ENCODE measurements at regions not wholly inside any gene's neighbourhood (a gene's known extent, or its start where the extent isn't known, plus 50 kb on each side); places are given as distances from the start of the nearest gene placed in this dataset.

- no TSS peak for BruUV-seq (replicated peaks)
- ChIA-PET CTCF (interaction anchor here (0.7 kb wide), 1 partner anchor 66 kb away, joined by 6 read pairs; no protein-coding TSS in a partner anchor), POLR2A (ENCODE audit: low non-redundant PET) (no interaction called here)
- Histone ChIP-seq H3K4me3 (ENCODE audit: low read depth, low read length, poor library complexity, severe bottlenecking) (no peak overlapping the region), H3K27ac (ENCODE audit: low read depth, low read length, poor library complexity, severe bottlenecking) (peak overlapping the region; percentile 88), H3K36me3 (ENCODE audit: insufficient read depth, low read length, poor library complexity, severe bottlenecking) (no peaks in the 10 kb centered on the region), H3K4me1 (ENCODE audit: insufficient read depth, low read length, poor library complexity, severe bottlenecking) (peaks cover 10% of the 10 kb centered on the region), H3K27me3 (replicated peaks; ENCODE audit: insufficient read depth, low read depth, low read length, poor library complexity) (no peaks in the 10 kb centered on the region), H3K9me3 (ENCODE audit: low read depth, low read length, poor library complexity, severe bottlenecking) (peaks cover 9% of the 10 kb centered on the region)
- peak; percentile 55 for DNase-seq (ENCODE audit: low spot score)
- intact Hi-C loops (cut with micrococcal nuclease; ENCODE audit: unreplicated experiment), result loop anchor here (1.0 to 5.0 kb wide), 3 partner anchors 66 to 402 kb away; partner anchors contain the start of gene NTNG1
- no peak for TF ChIP-seq EZH2 (IDR thresholded peaks at IDR 0.05; ENCODE audit: borderline replicate concordance, low read depth, low read length, poor library complexity, severe bottlenecking)
Observed at GRCh38 chr1:106861110-106861509, 195.4 kb upstream of the PRMT6 start.

DNA sequence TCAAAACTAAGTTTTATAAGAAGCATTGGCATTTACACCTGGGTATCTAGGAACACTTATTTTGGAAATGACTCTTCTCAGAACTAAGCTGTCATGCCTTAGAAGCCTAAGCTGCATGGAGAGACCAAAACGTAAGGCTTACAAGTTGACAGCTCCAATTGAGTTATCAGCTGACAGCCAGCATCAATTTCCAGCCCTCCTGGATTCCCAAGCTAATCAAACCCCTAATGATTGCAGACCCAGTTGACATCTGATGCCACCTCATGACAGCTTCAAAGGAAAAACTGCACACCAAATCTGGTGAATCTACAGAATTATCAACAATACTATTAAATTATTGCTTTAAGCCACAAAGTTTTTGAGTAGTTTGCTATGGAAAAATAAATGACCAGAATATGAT, 187.6 kb upstream of the PRMT6 start:
- peaks cover 18% of the 10 kb centered on the region for H3K9me3 ChIP-seq (ENCODE audit: low read depth, low read length, poor library complexity, severe bottlenecking)
- H3K36me3 ChIP-seq (ENCODE audit: insufficient read depth, low read length, poor library complexity, severe bottlenecking), result no peaks in the 10 kb centered on the region
- no peak for DNase-seq (ENCODE audit: low spot score)
- ChIA-PET CTCF (no interaction called here), POLR2A (ENCODE audit: low non-redundant PET) (no interaction called here)
- H3K4me1 ChIP-seq (ENCODE audit: insufficient read depth, low read length, poor library complexity, severe bottlenecking), result no peaks in the 10 kb centered on the region
- BruUV-seq (replicated peaks), result no TSS peak
- no peak for TF ChIP-seq EZH2 (IDR thresholded peaks at IDR 0.05; ENCODE audit: borderline replicate concordance, low read depth, low read length, poor library complexity, severe bottlenecking)
- TF ChIP-seq, protein P1, sequence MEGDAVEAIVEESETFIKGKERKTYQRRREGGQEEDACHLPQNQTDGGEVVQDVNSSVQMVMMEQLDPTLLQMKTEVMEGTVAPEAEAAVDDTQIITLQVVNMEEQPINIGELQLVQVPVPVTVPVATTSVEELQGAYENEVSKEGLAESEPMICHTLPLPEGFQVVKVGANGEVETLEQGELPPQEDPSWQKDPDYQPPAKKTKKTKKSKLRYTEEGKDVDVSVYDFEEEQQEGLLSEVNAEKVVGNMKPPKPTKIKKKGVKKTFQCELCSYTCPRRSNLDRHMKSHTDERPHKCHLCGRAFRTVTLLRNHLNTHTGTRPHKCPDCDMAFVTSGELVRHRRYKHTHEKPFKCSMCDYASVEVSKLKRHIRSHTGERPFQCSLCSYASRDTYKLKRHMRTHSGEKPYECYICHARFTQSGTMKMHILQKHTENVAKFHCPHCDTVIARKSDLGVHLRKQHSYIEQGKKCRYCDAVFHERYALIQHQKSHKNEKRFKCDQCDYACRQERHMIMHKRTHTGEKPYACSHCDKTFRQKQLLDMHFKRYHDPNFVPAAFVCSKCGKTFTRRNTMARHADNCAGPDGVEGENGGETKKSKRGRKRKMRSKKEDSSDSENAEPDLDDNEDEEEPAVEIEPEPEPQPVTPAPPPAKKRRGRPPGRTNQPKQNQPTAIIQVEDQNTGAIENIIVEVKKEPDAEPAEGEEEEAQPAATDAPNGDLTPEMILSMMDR (conservative IDR thresholded peaks at IDR 0.05; ENCODE audit: low read depth, low read length), result no peak
- no peak overlapping the region for H3K27ac ChIP-seq (ENCODE audit: low read depth, low read length, poor library complexity, severe bottlenecking)
- no peaks in the 10 kb centered on the region for H3K27me3 ChIP-seq (replicated peaks; ENCODE audit: insufficient read depth, low read depth, low read length, poor library complexity)
- intact Hi-C loops (cut with micrococcal nuclease; ENCODE audit: unreplicated experiment), result no loop called here
- no peak overlapping the region for H3K4me3 ChIP-seq (ENCODE audit: low read depth, low read length, poor library complexity, severe bottlenecking)

DNA sequence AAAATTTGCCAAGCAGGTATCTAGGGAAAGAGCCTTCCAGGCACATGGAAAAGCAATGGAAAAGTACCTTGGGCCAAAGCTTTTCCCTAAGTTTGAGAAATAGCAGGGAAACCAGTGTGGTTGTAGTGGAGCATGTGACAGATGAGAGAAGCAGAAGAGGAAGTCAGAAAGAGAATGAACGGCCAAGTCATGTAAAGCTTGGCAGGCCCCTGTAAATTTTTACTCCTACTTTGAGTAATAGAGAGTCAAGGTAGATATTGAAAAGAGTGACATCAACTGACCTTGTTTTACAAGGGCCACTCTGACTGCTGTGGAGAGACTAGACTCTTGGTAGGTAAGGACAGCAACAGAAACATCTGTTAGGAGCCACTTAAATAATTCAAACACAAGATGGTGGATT, 180.9 kb upstream of the PRMT6 start:
- Histone ChIP-seq H3K27me3 (replicated peaks; ENCODE audit: insufficient read depth, low read depth, low read length, poor library complexity) (no peaks in the 10 kb centered on the region), H3K27ac (ENCODE audit: low read depth, low read length, poor library complexity, severe bottlenecking) (no peak overlapping the region), H3K9me3 (ENCODE audit: low read depth, low read length, poor library complexity, severe bottlenecking) (peaks cover 7% of the 10 kb centered on the region), H3K4me3 (ENCODE audit: low read depth, low read length, poor library complexity, severe bottlenecking) (no peak overlapping the region), H3K4me1 (ENCODE audit: insufficient read depth, low read length, poor library complexity, severe bottlenecking) (no peaks in the 10 kb centered on the region), H3K36me3 (ENCODE audit: insufficient read depth, low read length, poor library complexity, severe bottlenecking) (no peaks in the 10 kb centered on the region)
- CTCF ChIA-PET, result interaction anchor here (0.6 kb wide), 1 partner anchor 9 kb away, joined by 3 read pairs; no protein-coding TSS in a partner anchor
- intact Hi-C loops (cut with micrococcal nuclease; ENCODE audit: unreplicated experiment), result no loop called here
- BruUV-seq (replicated peaks), result no TSS peak
- TF ChIP-seq EZH2 (IDR thresholded peaks at IDR 0.05; ENCODE audit: borderline replicate concordance, low read depth, low read length, poor library complexity, severe bottlenecking), result no peak
- TF ChIP-seq, protein P1 (conservative IDR thresholded peaks at IDR 0.05; ENCODE audit: low read depth, low read length), result no peak
- no peak for DNase-seq (ENCODE audit: low spot score)
- POLR2A ChIA-PET (ENCODE audit: low non-redundant PET), result no interaction called here

GRCh38 chr1:106876384-106876783, 180.1 kb upstream of the PRMT6 start:
- Histone ChIP-seq H3K4me3 (ENCODE audit: low read depth, low read length, poor library complexity, severe bottlenecking) (no peak overlapping the region), H3K27me3 (replicated peaks; ENCODE audit: insufficient read depth, low read depth, low read length, poor library complexity) (no peaks in the 10 kb centered on the region), H3K4me1 (ENCODE audit: insufficient read depth, low read length, poor library complexity, severe bottlenecking) (no peaks in the 10 kb centered on the region), H3K36me3 (ENCODE audit: insufficient read depth, low read length, poor library complexity, severe bottlenecking) (no peaks in the 10 kb centered on the region), H3K27ac (ENCODE audit: low read depth, low read length, poor library complexity, severe bottlenecking) (no peak overlapping the region), H3K9me3 (ENCODE audit: low read depth, low read length, poor library complexity, severe bottlenecking) (peaks cover 1% of the 10 kb centered on the region)
- POLR2A ChIA-PET (ENCODE audit: low non-redundant PET), result no interaction called here
- TF ChIP-seq EZH2 (IDR thresholded peaks at IDR 0.05; ENCODE audit: borderline replicate concordance, low read depth, low read length, poor library complexity, severe bottlenecking), result no peak
- TF ChIP-seq, protein P1 (conservative IDR thresholded peaks at IDR 0.05; ENCODE audit: low read depth, low read length), result no peak
- DNase-seq (ENCODE audit: low spot score), result no peak
- intact Hi-C loops (cut with micrococcal nuclease; ENCODE audit: unreplicated experiment), result no loop called here
- CTCF ChIA-PET, result interaction anchor here (0.6 kb wide), 1 partner anchor 9 kb away, joined by 3 read pairs; no protein-coding TSS in a partner anchor
- no TSS peak for BruUV-seq (replicated peaks)

Measured in A673 (cell line).